ENCODE measurements at regions not wholly inside any gene's neighbourhood (a gene's known extent, or its start where the extent isn't known, plus 50 kb on each side); places are given as distances from the start of the nearest gene placed in this dataset.

DNA sequence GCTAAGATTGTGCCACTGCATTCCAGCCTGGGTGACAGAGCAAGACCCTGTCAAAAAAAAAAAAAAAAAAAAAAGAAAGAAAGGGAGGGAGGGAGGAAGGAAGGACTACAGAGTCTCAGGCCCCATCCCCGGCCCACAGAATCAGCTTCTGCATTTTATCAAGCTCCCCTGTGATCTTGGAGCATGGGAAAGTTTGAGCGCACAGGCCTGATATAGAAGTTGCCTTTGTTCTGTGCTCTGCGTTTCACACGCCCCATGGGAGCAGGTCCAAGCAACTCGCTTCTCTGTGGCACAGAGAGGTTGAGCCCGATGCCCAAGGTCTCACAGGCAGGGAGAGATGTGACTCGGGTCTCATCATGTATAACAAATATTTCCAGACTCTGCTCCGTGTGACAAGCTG lies 101.8 kb downstream of the PHETA1 start:
- TF ChIP-seq ZNF394 (tag by site-specific recombination; IDR thresholded peaks at IDR 0.05; ENCODE audit: borderline replicate concordance), result no peak
- no peak for TF ChIP-seq ZNF600 (tag by site-specific recombination; IDR thresholded peaks at IDR 0.05)
- TF ChIP-seq TRIM28 (IDR thresholded peaks at IDR 0.05; ENCODE audit: borderline replicate concordance, low read length), result no peak
- ChIA-PET POLR2A (no interaction called here), CTCF (interaction anchor here (0.6 to 3.2 kb wide), 4 partner anchors 8 to 495 kb away, joined by 3 to 30 read pairs (median 4); no protein-coding TSS in a partner anchor)
- H3K4me1 ChIP-seq (ENCODE audit: control insufficient read depth, insufficient read depth, low read length), result peaks cover 7% of the 10 kb centered on the region
- no peaks in the 10 kb centered on the region for H3K9me3 ChIP-seq (ENCODE audit: control insufficient read depth, insufficient read depth, low read depth, low read length)
- H3K4me3 ChIP-seq (ENCODE audit: low read depth, low read length), result no peak overlapping the region
- no peak overlapping the region for H3K27ac ChIP-seq (ENCODE audit: extremely low read depth, low read depth, low read length)
- no peaks in the 10 kb centered on the region for H3K36me3 ChIP-seq (ENCODE audit: control insufficient read depth in 2 of 2, insufficient read depth in 1 of 2, low read length in 2 of 2)

DNA sequence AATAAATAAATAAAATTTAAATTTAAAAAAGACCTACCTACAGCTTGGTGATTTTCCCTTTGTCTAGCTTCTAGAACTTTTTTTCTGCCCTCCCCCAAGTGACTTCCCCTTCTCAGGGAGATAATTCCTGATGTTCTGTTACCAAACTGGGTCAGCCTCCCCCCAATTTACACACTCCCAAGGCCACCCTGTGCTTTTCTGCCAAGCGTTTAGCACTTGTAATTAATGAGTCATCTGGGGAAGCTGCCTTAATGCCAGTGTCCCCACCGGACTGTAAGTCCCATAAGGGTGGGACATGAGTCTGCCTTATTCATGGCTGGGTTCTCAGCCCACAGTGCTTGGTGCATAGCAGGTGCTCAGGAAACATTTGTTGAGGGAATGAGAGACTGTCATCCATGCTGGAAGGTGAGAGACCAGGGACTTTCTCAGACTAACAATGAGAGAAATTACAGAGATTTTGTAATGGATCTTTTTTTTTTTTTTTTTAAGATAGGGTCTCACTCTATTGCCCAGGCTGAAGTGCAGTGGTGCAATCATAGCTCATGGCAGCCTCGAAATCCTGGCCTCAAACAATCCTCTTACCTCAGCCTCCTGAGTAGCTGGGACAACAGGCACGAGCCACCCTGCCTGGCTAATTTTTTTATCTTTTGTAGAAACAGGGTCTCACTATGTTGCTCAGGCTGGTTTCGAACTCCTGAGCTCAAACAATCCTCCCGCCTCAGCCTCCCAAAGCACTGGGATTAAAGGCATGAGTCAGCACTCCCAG lies 106.8 kb downstream of the PHETA1 start:
- Histone ChIP-seq H3K9me3 (ENCODE audit: control insufficient read depth, insufficient read depth, low read depth, low read length) (no peaks in the 10 kb centered on the region), H3K36me3 (ENCODE audit: control insufficient read depth in 2 of 2, insufficient read depth in 1 of 2, low read length in 2 of 2) (no peaks in the 10 kb centered on the region), H3K27ac (ENCODE audit: extremely low read depth, low read depth, low read length) (no peak overlapping the region), H3K4me3 (ENCODE audit: low read depth, low read length) (no peak overlapping the region), H3K4me1 (ENCODE audit: control insufficient read depth, insufficient read depth, low read length) (no peaks in the 10 kb centered on the region)
- ChIA-PET POLR2A (no interaction called here), CTCF (interaction anchor here (0.6 to 2.6 kb wide), 4 partner anchors 12 to 55 kb away, joined by 3 to 15 read pairs (median 5); no protein-coding TSS in a partner anchor)
- TF ChIP-seq SP7 (tag by site-specific recombination; IDR thresholded peaks at IDR 0.05), result 0 out of 2 replicates have a peak, but pooled peaks have one; percentile 27
- TF ChIP-seq, protein P1, sequence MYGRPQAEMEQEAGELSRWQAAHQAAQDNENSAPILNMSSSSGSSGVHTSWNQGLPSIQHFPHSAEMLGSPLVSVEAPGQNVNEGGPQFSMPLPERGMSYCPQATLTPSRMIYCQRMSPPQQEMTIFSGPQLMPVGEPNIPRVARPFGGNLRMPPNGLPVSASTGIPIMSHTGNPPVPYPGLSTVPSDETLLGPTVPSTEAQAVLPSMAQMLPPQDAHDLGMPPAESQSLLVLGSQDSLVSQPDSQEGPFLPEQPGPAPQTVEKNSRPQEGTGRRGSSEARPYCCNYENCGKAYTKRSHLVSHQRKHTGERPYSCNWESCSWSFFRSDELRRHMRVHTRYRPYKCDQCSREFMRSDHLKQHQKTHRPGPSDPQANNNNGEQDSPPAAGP (tag by site-specific recombination; IDR thresholded peaks at IDR 0.05), result 0 out of 2 replicates have a peak, but pooled peaks have one; percentile 25
- TF ChIP-seq HOXC10 (CRISPR knock-in tag; IDR thresholded peaks at IDR 0.05), result no peak
- TF ChIP-seq GLIS1 (tag by site-specific recombination; IDR thresholded peaks at IDR 0.05), result no peak
- peak; percentile 73 for TF ChIP-seq ZNF121 (tag by site-specific recombination; IDR thresholded peaks at IDR 0.05)

DNA sequence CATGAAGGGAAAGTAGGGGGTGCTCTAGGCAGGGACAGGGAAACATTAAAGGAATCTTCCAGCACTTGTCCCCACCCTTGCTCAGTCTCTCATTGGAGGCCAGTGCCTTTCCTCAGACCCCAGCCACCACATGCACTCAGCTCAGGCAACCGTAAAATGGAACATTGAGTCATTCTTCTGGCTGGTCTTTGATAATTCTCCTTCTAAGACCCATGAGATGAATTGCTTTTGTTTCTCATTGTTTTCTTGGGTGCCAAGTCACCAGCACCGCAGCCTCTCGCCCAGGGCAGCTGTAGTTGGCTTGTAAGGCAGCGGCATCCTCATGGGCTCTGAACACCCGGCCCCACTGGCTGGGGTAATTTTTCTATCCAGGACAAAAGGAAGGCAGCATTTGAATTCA lies 108.2 kb downstream of the PHETA1 start:
- Histone ChIP-seq H3K9me3 (ENCODE audit: control insufficient read depth, insufficient read depth, low read depth, low read length) (no peaks in the 10 kb centered on the region), H3K27ac (ENCODE audit: extremely low read depth, low read depth, low read length) (no peak overlapping the region), H3K4me3 (ENCODE audit: low read depth, low read length) (no peak overlapping the region), H3K36me3 (ENCODE audit: control insufficient read depth in 2 of 2, insufficient read depth in 1 of 2, low read length in 2 of 2) (no peaks in the 10 kb centered on the region), H3K4me1 (ENCODE audit: control insufficient read depth, insufficient read depth, low read length) (no peaks in the 10 kb centered on the region)
- CTCF ChIA-PET, result interaction anchor here (1.0 to 1.2 kb wide), 3 partner anchors 14 to 54 kb away, joined by 4 to 5 read pairs (median 4); no protein-coding TSS in a partner anchor
- POLR2A ChIA-PET, result no interaction called here
- TF ChIP-seq, protein P2, sequence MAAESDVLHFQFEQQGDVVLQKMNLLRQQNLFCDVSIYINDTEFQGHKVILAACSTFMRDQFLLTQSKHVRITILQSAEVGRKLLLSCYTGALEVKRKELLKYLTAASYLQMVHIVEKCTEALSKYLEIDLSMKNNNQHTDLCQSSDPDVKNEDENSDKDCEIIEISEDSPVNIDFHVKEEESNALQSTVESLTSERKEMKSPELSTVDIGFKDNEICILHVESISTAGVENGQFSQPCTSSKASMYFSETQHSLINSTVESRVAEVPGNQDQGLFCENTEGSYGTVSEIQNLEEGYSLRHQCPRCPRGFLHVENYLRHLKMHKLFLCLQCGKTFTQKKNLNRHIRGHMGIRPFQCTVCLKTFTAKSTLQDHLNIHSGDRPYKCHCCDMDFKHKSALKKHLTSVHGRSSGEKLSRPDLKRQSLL (tag by site-specific recombination; IDR thresholded peaks at IDR 0.05), result no peak
- TF ChIP-seq ZNF239 (tag by site-specific recombination; IDR thresholded peaks at IDR 0.05) (no peak), ZBTB7A (tag by site-specific recombination; IDR thresholded peaks at IDR 0.05; ENCODE audit: low read depth) (no peak), ZNF16 (tag by site-specific recombination; IDR thresholded peaks at IDR 0.05; ENCODE audit: low read depth) (no peak), ZNF112 (tag by site-specific recombination; IDR thresholded peaks at IDR 0.05) (no peak), YY2 (tag by site-specific recombination; IDR thresholded peaks at IDR 0.05) (no peak), ZNF544 (tag by site-specific recombination; IDR thresholded peaks at IDR 0.05) (no peak), ZNF416 (tag by site-specific recombination; IDR thresholded peaks at IDR 0.05) (no peak), ZNF248 (tag by site-specific recombination; IDR thresholded peaks at IDR 0.05) (no peak)
- TF ChIP-seq, protein P3, sequence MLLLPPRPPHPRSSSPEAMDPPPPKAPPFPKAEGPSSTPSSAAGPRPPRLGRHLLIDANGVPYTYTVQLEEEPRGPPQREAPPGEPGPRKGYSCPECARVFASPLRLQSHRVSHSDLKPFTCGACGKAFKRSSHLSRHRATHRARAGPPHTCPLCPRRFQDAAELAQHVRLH (tag by site-specific recombination; IDR thresholded peaks at IDR 0.05), result no peak
- TF ChIP-seq, protein P4, sequence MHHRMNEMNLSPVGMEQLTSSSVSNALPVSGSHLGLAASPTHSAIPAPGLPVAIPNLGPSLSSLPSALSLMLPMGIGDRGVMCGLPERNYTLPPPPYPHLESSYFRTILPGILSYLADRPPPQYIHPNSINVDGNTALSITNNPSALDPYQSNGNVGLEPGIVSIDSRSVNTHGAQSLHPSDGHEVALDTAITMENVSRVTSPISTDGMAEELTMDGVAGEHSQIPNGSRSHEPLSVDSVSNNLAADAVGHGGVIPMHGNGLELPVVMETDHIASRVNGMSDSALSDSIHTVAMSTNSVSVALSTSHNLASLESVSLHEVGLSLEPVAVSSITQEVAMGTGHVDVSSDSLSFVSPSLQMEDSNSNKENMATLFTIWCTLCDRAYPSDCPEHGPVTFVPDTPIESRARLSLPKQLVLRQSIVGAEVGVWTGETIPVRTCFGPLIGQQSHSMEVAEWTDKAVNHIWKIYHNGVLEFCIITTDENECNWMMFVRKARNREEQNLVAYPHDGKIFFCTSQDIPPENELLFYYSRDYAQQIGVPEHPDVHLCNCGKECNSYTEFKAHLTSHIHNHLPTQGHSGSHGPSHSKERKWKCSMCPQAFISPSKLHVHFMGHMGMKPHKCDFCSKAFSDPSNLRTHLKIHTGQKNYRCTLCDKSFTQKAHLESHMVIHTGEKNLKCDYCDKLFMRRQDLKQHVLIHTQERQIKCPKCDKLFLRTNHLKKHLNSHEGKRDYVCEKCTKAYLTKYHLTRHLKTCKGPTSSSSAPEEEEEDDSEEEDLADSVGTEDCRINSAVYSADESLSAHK (tag by site-specific recombination; IDR thresholded peaks at IDR 0.05), result no peak
- TF ChIP-seq, protein P5, sequence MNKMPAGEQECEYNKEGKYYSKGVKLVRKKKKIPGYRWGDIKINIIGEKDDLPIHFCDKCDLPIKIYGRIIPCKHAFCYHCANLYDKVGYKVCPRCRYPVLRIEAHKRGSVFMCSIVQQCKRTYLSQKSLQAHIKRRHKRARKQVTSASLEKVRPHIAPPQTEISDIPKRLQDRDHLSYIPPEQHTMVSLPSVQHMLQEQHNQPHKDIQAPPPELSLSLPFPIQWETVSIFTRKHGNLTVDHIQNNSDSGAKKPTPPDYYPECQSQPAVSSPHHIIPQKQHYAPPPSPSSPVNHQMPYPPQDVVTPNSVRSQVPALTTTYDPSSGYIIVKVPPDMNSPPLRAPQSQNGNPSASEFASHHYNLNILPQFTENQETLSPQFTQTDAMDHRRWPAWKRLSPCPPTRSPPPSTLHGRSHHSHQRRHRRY (tag by site-specific recombination; IDR thresholded peaks at IDR 0.05), result no peak
- TF ChIP-seq, protein P6, sequence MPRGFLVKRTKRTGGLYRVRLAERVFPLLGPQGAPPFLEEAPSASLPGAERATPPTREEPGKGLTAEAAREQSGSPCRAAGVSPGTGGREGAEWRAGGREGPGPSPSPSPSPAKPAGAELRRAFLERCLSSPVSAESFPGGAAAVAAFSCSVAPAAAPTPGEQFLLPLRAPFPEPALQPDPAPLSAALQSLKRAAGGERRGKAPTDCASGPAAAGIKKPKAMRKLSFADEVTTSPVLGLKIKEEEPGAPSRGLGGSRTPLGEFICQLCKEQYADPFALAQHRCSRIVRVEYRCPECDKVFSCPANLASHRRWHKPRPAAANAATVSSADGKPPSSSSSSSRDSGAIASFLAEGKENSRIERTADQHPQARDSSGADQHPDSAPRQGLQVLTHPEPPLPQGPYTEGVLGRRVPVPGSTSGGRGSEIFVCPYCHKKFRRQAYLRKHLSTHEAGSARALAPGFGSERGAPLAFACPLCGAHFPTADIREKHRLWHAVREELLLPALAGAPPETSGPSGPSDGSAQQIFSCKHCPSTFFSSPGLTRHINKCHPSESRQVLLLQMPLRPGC (tag by site-specific recombination; IDR thresholded peaks at IDR 0.05), result no peak
- TF ChIP-seq, protein P7, sequence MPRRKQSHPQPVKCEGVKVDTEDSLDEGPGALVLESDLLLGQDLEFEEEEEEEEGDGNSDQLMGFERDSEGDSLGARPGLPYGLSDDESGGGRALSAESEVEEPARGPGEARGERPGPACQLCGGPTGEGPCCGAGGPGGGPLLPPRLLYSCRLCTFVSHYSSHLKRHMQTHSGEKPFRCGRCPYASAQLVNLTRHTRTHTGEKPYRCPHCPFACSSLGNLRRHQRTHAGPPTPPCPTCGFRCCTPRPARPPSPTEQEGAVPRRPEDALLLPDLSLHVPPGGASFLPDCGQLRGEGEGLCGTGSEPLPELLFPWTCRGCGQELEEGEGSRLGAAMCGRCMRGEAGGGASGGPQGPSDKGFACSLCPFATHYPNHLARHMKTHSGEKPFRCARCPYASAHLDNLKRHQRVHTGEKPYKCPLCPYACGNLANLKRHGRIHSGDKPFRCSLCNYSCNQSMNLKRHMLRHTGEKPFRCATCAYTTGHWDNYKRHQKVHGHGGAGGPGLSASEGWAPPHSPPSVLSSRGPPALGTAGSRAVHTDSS (tag by site-specific recombination; IDR thresholded peaks at IDR 0.05), result no peak

Measured in HEK293 (cell line).